WTC11 (cell line): ENCODE measurements at regions not wholly inside any gene's neighbourhood (a gene's known extent, or its start where the extent isn't known, plus 50 kb on each side); places are given as distances from the start of the nearest gene placed in this dataset.

Experiments
- ATAC-seq: fragments of 200-7000 bp; cut with Tn5 transposase; 2 replicates; pipeline ENCODE4 v1.10.0; 2021; ENCODE audit warnings: mild to moderate bottlenecking, moderate library complexity
- CTCF ChIA-PET: fragments of 300-600 bp; sonication (Branson Sonifier 250); formaldehyde crosslinking; loops from one replicate; lab custom pipeline; 2021; ENCODE audit warnings: antibody characterized with exemption; lab: Charles Lee
- POLR2A ChIA-PET: fragments of 350-600 bp; sonication (Branson Sonifier 250); formaldehyde crosslinking; loops from one replicate; lab custom pipeline; 2021; ENCODE audit warnings: antibody characterized with exemption; lab: Charles Lee
- DNase-seq: peaks from one replicate; pipeline ENCODE4 v3.0.0; 2021; ENCODE audit warnings: low spot score
- H3K27ac Mint-ChIP-seq: 2 replicates; pipeline ENCODE4 v1.8.0; 2021; ENCODE audit warnings: mixed read lengths
- H3K27me3 Mint-ChIP-seq: 2 replicates; pipeline ENCODE4 v1.8.0; 2021; ENCODE audit warnings: low read depth, mild to moderate bottlenecking, moderate library complexity, mixed read lengths
- H3K36me3 Mint-ChIP-seq: 2 replicates; pipeline ENCODE4 v1.8.0; 2021; ENCODE audit warnings: mixed read lengths
- H3K4me1 Mint-ChIP-seq: 2 replicates; pipeline ENCODE4 v1.8.0; 2022; ENCODE audit warnings: mixed read lengths
- H3K4me3 Mint-ChIP-seq: 2 replicates; pipeline ENCODE4 v1.8.0; 2021; ENCODE audit warnings: mild to moderate bottlenecking, moderate library complexity, mixed read lengths
- H3K9me3 Mint-ChIP-seq: 2 replicates; pipeline ENCODE4 v1.8.0; 2021; ENCODE audit warnings: mixed read lengths
- ELF4 ChIP-seq: sonication (generic); formaldehyde crosslinking; IDR thresholded peaks from 2 replicates; pipeline ENCODE4 v1.8.1; 2022; ENCODE audit warnings: low read depth, mild to moderate bottlenecking, moderate library complexity, missing genetic modification reagents
- ETV6 ChIP-seq: sonication (generic); formaldehyde crosslinking; IDR thresholded peaks from 2 replicates; pipeline ENCODE4 v1.8.1; 2022; ENCODE audit warnings: mild to moderate bottlenecking, missing genetic modification reagents
- FOXK1 ChIP-seq: sonication (generic); formaldehyde crosslinking; IDR thresholded peaks from 2 replicates; pipeline ENCODE4 v1.8.0; 2022; ENCODE audit warnings: mild to moderate bottlenecking, moderate library complexity, missing genetic modification reagents
- FOXP1 ChIP-seq: sonication (generic); formaldehyde crosslinking; IDR thresholded peaks from 2 replicates; pipeline ENCODE4 v1.8.0; 2022; ENCODE audit warnings: missing genetic modification reagents, mild to moderate bottlenecking, moderate library complexity, borderline replicate concordance
- GTF2I ChIP-seq: fragments of 250-450 bp; sonication (Bioruptor Pico); conservative IDR thresholded peaks from 2 replicates; pipeline ENCODE4 v1.4.0; 2021; ENCODE audit warnings: mild to moderate bottlenecking
- KAT7 ChIP-seq: sonication (generic); formaldehyde crosslinking; IDR thresholded peaks from 2 replicates; pipeline ENCODE4 v1.8.1; 2023; ENCODE audit warnings: missing genetic modification reagents, mild to moderate bottlenecking, borderline replicate concordance
- NFATC4 ChIP-seq: fragments of 250-450 bp; sonication (Bioruptor Pico); IDR thresholded peaks from 2 replicates; pipeline ENCODE4 v1.9.0; 2021; ENCODE audit warnings: mild to moderate bottlenecking
- NFYB ChIP-seq: sonication (generic); formaldehyde crosslinking; conservative IDR thresholded peaks from 2 replicates; pipeline ENCODE4 v1.8.0; 2022; ENCODE audit warnings: low read depth, missing genetic modification reagents
- NR1H2 ChIP-seq: sonication (generic); formaldehyde crosslinking; IDR thresholded peaks from 2 replicates; pipeline ENCODE4 v1.9.0; 2021; ENCODE audit warnings: mild to moderate bottlenecking, moderate library complexity, missing genetic modification reagents
- SMAD3 ChIP-seq: sonication (generic); formaldehyde crosslinking; IDR thresholded peaks from 2 replicates; pipeline ENCODE4 v1.8.0; 2022; ENCODE audit warnings: missing genetic modification reagents, mild to moderate bottlenecking, borderline replicate concordance
- SOX15 ChIP-seq: fragments of 250-450 bp; sonication (Bioruptor Pico); IDR thresholded peaks from 2 replicates; pipeline ENCODE4 v1.9.0; 2021; ENCODE audit warnings: mild to moderate bottlenecking
- ZNF232 ChIP-seq: sonication (generic); formaldehyde crosslinking; IDR thresholded peaks from 2 replicates; pipeline ENCODE4 v1.8.0; 2022; ENCODE audit warnings: mild to moderate bottlenecking, missing genetic modification reagents
- ZNF263 ChIP-seq: sonication (generic); formaldehyde crosslinking; IDR thresholded peaks from 2 replicates; pipeline ENCODE4 v1.8.1; 2022; ENCODE audit warnings: low read depth, mild to moderate bottlenecking, moderate library complexity, missing genetic modification reagents
- TF ChIP-seq, protein P1 (sequence below): sonication (generic); formaldehyde crosslinking; IDR thresholded peaks from 2 replicates; pipeline ENCODE4 v1.8.1; 2023; ENCODE audit warnings: mild to moderate bottlenecking, moderate library complexity, missing genetic modification reagents
- TF ChIP-seq, protein P2 (sequence below): fragments of 250-450 bp; sonication (Bioruptor Pico); IDR thresholded peaks from 2 replicates; pipeline ENCODE4 v2.1.2; 2022; ENCODE audit warnings: mild to moderate bottlenecking, moderate library complexity
- TF ChIP-seq, protein P3 (sequence below): sonication (generic); formaldehyde crosslinking; IDR thresholded peaks from 2 replicates; pipeline ENCODE4 v1.8.1; 2023; ENCODE audit warnings: mild to moderate bottlenecking, missing genetic modification reagents, moderate library complexity
- TF ChIP-seq, protein P4 (sequence below): sonication (generic); formaldehyde crosslinking; IDR thresholded peaks from 2 replicates; pipeline ENCODE4 v1.8.1; 2023; ENCODE audit warnings: mild to moderate bottlenecking, missing genetic modification reagents
- TF ChIP-seq, protein P5 (sequence below): sonication (generic); formaldehyde crosslinking; IDR thresholded peaks from 2 replicates; pipeline ENCODE4 v1.8.1; 2023; ENCODE audit warnings: mild to moderate bottlenecking, missing genetic modification reagents, moderate library complexity
- TF ChIP-seq, protein P6 (sequence below): fragments of 250-450 bp; sonication (Bioruptor Pico); IDR thresholded peaks from 2 replicates; pipeline ENCODE4 v1.9.0; 2021; ENCODE audit warnings: mild to moderate bottlenecking
- TF ChIP-seq, protein P7 (sequence below): sonication (generic); formaldehyde crosslinking; conservative IDR thresholded peaks from 2 replicates; pipeline ENCODE4 v1.8.1; 2022; ENCODE audit warnings: mild to moderate bottlenecking, missing genetic modification reagents

DNA sequence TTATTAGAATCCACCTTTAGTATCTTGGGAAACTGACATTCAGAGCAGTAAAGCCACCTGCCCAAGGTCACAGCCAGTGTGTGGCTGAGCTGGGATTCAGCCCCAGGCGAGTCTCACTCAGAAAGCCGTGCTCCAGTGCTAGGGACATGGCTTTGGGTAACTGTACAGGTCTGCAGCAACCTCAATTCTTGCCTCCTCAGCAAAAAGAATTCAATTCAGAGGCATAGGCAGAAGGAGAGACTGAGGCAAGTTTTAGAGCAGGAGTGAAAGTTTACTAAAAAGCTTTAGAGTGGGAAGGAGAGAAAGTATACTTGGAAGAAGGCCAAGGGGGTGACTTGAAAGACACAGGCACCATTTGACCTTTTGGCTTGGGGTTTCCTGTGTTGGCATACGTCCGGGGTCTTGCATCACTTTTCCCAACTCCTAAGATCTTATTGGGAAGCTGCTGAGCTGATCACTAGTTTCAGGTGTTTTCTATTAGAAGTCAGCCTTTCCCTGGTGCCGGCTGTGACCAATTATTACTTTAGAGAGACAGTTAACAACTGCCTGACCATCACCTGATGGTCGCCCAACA is 529.3 kb downstream of the MATN1 start:
- ATAC-seq (no peak), DNase-seq (no peak)
- CTCF ChIA-PET = no interaction called here
- TF ChIP-seq GTF2I (CRISPR knock-in tag) (no peak), FOXK1 (CRISPR knock-in tag) (no peak), NR1H2 (no peak), NFATC4 (no peak), SMAD3 (CRISPR knock-in tag) (no peak), SOX15 (CRISPR knock-in tag) (no peak), ZNF263 (CRISPR knock-in tag) (no peak), KAT7 (CRISPR knock-in tag) (no peak), FOXP1 (no peak), ELF4 (no peak), ETV6 (CRISPR knock-in tag) (no peak), NFYB (CRISPR knock-in tag) (no peak), ZNF232 (CRISPR knock-in tag) (no peak)
- TF ChIP-seq, protein P1, sequence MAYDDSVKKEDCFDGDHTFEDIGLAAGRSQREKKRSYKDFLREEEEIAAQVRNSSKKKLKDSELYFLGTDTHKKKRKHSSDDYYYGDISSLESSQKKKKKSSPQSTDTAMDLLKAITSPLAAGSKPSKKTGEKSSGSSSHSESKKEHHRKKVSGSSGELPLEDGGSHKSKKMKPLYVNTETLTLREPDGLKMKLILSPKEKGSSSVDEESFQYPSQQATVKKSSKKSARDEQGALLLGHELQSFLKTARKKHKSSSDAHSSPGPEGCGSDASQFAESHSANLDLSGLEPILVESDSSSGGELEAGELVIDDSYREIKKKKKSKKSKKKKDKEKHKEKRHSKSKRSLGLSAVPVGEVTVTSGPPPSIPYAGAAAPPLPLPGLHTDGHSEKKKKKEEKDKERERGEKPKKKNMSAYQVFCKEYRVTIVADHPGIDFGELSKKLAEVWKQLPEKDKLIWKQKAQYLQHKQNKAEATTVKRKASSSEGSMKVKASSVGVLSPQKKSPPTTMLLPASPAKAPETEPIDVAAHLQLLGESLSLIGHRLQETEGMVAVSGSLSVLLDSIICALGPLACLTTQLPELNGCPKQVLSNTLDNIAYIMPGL (CRISPR knock-in tag) = no peak
- TF ChIP-seq, protein P2, sequence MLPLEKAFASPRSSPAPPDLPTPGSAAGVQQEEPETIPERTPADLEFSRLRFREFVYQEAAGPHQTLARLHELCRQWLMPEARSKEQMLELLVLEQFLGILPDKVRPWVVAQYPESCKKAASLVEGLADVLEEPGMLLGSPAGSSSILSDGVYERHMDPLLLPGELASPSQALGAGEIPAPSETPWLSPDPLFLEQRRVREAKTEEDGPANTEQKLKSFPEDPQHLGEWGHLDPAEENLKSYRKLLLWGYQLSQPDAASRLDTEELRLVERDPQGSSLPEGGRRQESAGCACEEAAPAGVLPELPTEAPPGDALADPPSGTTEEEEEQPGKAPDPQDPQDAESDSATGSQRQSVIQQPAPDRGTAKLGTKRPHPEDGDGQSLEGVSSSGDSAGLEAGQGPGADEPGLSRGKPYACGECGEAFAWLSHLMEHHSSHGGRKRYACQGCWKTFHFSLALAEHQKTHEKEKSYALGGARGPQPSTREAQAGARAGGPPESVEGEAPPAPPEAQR (CRISPR knock-in tag) = no peak
- TF ChIP-seq, protein P3, sequence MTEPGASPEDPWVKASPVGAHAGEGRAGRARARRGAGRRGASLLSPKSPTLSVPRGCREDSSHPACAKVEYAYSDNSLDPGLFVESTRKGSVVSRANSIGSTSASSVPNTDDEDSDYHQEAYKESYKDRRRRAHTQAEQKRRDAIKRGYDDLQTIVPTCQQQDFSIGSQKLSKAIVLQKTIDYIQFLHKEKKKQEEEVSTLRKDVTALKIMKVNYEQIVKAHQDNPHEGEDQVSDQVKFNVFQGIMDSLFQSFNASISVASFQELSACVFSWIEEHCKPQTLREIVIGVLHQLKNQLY (CRISPR knock-in tag) = no peak
- TF ChIP-seq, protein P4, sequence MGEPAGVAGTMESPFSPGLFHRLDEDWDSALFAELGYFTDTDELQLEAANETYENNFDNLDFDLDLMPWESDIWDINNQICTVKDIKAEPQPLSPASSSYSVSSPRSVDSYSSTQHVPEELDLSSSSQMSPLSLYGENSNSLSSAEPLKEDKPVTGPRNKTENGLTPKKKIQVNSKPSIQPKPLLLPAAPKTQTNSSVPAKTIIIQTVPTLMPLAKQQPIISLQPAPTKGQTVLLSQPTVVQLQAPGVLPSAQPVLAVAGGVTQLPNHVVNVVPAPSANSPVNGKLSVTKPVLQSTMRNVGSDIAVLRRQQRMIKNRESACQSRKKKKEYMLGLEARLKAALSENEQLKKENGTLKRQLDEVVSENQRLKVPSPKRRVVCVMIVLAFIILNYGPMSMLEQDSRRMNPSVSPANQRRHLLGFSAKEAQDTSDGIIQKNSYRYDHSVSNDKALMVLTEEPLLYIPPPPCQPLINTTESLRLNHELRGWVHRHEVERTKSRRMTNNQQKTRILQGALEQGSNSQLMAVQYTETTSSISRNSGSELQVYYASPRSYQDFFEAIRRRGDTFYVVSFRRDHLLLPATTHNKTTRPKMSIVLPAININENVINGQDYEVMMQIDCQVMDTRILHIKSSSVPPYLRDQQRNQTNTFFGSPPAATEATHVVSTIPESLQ = no peak
- TF ChIP-seq, protein P5, sequence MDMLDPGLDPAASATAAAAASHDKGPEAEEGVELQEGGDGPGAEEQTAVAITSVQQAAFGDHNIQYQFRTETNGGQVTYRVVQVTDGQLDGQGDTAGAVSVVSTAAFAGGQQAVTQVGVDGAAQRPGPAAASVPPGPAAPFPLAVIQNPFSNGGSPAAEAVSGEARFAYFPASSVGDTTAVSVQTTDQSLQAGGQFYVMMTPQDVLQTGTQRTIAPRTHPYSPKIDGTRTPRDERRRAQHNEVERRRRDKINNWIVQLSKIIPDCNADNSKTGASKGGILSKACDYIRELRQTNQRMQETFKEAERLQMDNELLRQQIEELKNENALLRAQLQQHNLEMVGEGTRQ (CRISPR knock-in tag) = no peak
- TF ChIP-seq, protein P6, sequence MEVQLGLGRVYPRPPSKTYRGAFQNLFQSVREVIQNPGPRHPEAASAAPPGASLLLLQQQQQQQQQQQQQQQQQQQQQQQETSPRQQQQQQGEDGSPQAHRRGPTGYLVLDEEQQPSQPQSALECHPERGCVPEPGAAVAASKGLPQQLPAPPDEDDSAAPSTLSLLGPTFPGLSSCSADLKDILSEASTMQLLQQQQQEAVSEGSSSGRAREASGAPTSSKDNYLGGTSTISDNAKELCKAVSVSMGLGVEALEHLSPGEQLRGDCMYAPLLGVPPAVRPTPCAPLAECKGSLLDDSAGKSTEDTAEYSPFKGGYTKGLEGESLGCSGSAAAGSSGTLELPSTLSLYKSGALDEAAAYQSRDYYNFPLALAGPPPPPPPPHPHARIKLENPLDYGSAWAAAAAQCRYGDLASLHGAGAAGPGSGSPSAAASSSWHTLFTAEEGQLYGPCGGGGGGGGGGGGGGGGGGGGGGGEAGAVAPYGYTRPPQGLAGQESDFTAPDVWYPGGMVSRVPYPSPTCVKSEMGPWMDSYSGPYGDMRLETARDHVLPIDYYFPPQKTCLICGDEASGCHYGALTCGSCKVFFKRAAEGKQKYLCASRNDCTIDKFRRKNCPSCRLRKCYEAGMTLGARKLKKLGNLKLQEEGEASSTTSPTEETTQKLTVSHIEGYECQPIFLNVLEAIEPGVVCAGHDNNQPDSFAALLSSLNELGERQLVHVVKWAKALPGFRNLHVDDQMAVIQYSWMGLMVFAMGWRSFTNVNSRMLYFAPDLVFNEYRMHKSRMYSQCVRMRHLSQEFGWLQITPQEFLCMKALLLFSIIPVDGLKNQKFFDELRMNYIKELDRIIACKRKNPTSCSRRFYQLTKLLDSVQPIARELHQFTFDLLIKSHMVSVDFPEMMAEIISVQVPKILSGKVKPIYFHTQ (CRISPR knock-in tag) = no peak
- TF ChIP-seq, protein P7, sequence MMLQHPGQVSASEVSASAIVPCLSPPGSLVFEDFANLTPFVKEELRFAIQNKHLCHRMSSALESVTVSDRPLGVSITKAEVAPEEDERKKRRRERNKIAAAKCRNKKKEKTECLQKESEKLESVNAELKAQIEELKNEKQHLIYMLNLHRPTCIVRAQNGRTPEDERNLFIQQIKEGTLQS (CRISPR knock-in tag) = no peak
- Mint-ChIP-seq H3K27me3 (no peaks in the 10 kb centered on the region), H3K9me3 (no peaks in the 10 kb centered on the region), H3K27ac (no peak overlapping the region), H3K36me3 (no peaks in the 10 kb centered on the region), H3K4me1 (no peaks in the 10 kb centered on the region), H3K4me3 (no peak overlapping the region)
- POLR2A ChIA-PET = no interaction called here
